Testis (tissue), 2 donors: ENCODE measurements at regions not wholly inside any gene's neighbourhood (a gene's known extent, or its start where the extent isn't known, plus 50 kb on each side); places are given as distances from the start of the nearest gene placed in this dataset.

Source experiments
- DNase-seq: peaks from one replicate; pipeline ENCODE4 v3.0.0-alpha.2; 2019
- H3K27ac ChIP-seq, 2 donors: fragments of 200-600 bp; sonication (generic); one replicate each; pipeline ENCODE4 v1.5.1; 2019
- H3K27me3 ChIP-seq: fragments of 200-600 bp; sonication (generic); one replicate; pipeline ENCODE4 v1.5.1; 2019
- H3K36me3 ChIP-seq: fragments of 200-600 bp; sonication (generic); one replicate; pipeline ENCODE4 v1.5.1; 2017; ENCODE audit warnings: low read depth; ENCODE audit errors: missing control alignments
- H3K4me1 ChIP-seq: fragments of 200-600 bp; sonication (generic); one replicate; pipeline ENCODE4 v1.5.1; 2019
- H3K4me3 ChIP-seq, 2 donors: fragments of 200-600 bp; sonication (generic); one replicate each; pipeline ENCODE4 v1.5.1; 2017 to 2019
- H3K9me3 ChIP-seq: fragments of 200-600 bp; sonication (generic); one replicate; pipeline ENCODE4 v1.5.1; 2017
- POLR2A ChIP-seq: fragments of 450-650 bp; IDR thresholded peaks from one replicate; pipeline ENCODE4 v1.6.1; 2017; ENCODE audit warnings: antibody characterized with exemption, mild to moderate bottlenecking, moderate library complexity
- WGBS, 2 donors: methylation state at CpG; one replicate each; pipeline ENCODE4 v1.1.5; 2018; 5-methylcytosine and 5-hydroxymethylcytosine counted together
- intact Hi-C: fragments of 100-400 bp; cut with DNase I; formaldehyde crosslinking; loops from one replicate; pipeline ENCODE4 v1.15.1; 2023; ENCODE audit warnings: low total_unique reads
- TF ChIP-seq, protein P1 (sequence below), 3 experiments: fragments of 450-650 bp in 2 of 3; fragments of 200-600 bp in 1 of 3; sonication (generic) in 1 of 3; IDR thresholded peaks; one replicate each; pipeline ENCODE4 v1.5.1; 2016 to 2019; ENCODE audit warnings: antibody characterized with exemption in 3 of 3, mild to moderate bottlenecking in 2 of 3, moderate library complexity in 1 of 3

DNA sequence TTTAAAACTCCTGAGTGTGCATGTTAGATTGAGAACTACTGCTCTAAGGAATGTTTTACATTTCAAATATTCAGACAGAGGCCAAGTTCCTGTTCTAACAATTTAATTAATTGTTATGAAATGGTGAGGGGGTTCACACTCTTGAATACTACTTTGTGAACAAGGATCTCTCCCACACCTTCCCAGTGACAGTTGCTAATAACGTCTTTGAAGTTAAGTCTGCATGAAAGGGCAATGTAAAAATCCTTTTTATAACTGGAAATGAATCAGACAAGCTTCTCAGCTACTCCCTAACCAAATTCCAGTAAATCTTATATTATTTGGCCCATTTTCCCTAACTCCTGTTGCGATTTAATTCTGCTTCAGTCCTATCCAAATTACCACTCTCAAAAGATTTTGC, 828.5 kb upstream of the ADAMTS5 start:
- Histone ChIP-seq H3K36me3 (no peaks in the 10 kb centered on the region), H3K27me3 (no peaks in the 10 kb centered on the region), H3K9me3 (no peaks in the 10 kb centered on the region), H3K27ac (no peak overlapping the region), H3K4me3 (no peak overlapping the region), H3K4me1 (no peaks in the 10 kb centered on the region)
- no peak for DNase-seq
- intact Hi-C loops, result no loop called here
- TF ChIP-seq, protein P1, sequence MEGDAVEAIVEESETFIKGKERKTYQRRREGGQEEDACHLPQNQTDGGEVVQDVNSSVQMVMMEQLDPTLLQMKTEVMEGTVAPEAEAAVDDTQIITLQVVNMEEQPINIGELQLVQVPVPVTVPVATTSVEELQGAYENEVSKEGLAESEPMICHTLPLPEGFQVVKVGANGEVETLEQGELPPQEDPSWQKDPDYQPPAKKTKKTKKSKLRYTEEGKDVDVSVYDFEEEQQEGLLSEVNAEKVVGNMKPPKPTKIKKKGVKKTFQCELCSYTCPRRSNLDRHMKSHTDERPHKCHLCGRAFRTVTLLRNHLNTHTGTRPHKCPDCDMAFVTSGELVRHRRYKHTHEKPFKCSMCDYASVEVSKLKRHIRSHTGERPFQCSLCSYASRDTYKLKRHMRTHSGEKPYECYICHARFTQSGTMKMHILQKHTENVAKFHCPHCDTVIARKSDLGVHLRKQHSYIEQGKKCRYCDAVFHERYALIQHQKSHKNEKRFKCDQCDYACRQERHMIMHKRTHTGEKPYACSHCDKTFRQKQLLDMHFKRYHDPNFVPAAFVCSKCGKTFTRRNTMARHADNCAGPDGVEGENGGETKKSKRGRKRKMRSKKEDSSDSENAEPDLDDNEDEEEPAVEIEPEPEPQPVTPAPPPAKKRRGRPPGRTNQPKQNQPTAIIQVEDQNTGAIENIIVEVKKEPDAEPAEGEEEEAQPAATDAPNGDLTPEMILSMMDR (IDR thresholded peaks at IDR 0.05), result no peak
- no peak for TF ChIP-seq POLR2A
- 54 to 67% methylated on average over 2 of the region's 2 CpGs for WGBS, 2 donors

DNA sequence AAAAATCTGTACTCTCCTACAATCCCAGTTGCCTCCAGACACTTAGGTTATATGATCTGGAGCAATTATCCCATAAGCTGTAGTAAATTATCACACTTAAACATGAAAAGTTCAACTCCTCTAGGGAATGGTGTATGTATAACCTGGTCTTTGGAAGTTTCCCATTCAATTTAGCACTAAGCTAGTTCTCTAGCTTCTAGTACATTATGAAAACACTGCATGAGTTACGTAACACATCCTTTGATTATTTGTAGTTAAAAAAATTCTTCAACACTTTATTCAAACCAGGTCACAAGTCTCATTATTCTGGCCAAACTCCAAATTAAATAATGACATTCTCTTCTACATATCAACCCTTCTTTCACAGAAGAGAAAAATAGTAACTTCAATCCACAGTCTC, 827.0 kb upstream of the ADAMTS5 start:
- intact Hi-C loops, result no loop called here
- no peak overlapping the region for H3K27ac ChIP-seq

GRCh38 chr21:27787046-27787445, 820.2 kb upstream of the ADAMTS5 start:
- no peaks in the 10 kb centered on the region for H3K36me3 ChIP-seq
- DNase-seq, result no peak
- intact Hi-C loops, result no loop called here

More for the DNA sequence above, 827.0 kb upstream of the ADAMTS5 start:
- Histone ChIP-seq H3K27me3 (no peaks in the 10 kb centered on the region), H3K4me1 (no peaks in the 10 kb centered on the region), H3K36me3 (no peaks in the 10 kb centered on the region), H3K9me3 (no peaks in the 10 kb centered on the region), H3K4me3 (no peak overlapping the region)
- DNase-seq, result no peak
- TF ChIP-seq, protein P1 (IDR thresholded peaks at IDR 0.05), result no peak
- TF ChIP-seq POLR2A, result no peak
- 0 to 39% methylated on average over 1 of the region's 1 CpG for whole genome bisulfite sequencing, 2 donors

GRCh38 chr21:27779606-27780005, 812.7 kb upstream of the ADAMTS5 start:
- Histone ChIP-seq H3K4me3 (no peak overlapping the region), H3K4me1 (no peaks in the 10 kb centered on the region), H3K27ac (no peak overlapping the region), H3K27me3 (no peaks in the 10 kb centered on the region), H3K36me3 (no peaks in the 10 kb centered on the region), H3K9me3 (no peaks in the 10 kb centered on the region)
- intact Hi-C loops, result no loop called here
- 76 to 86% methylated on average over 2 of the region's 2 CpGs for WGBS, 2 donors
- TF ChIP-seq POLR2A, result no peak
- TF ChIP-seq, protein P1 (IDR thresholded peaks at IDR 0.05), result no peak
- no peak for DNase-seq

More at GRCh38 chr21:27787046-27787445, 820.2 kb upstream of the ADAMTS5 start:
- Histone ChIP-seq H3K27me3 (no peaks in the 10 kb centered on the region), H3K27ac (no peak overlapping the region), H3K4me3 (no peak overlapping the region), H3K9me3 (no peaks in the 10 kb centered on the region), H3K4me1 (no peaks in the 10 kb centered on the region)
- TF ChIP-seq, protein P1 (IDR thresholded peaks at IDR 0.05), result no peak
- TF ChIP-seq POLR2A, result no peak

- no peaks in the 10 kb centered on the region for H3K27me3 ChIP-seq
- H3K4me3 ChIP-seq, result no peak overlapping the region
- no peaks in the 10 kb centered on the region for H3K36me3 ChIP-seq
- 40 to 48% methylated on average over 9 of the region's 9 CpGs for WGBS, 2 donors
- no peaks in the 10 kb centered on the region for H3K9me3 ChIP-seq
- no peaks in the 10 kb centered on the region for H3K4me1 ChIP-seq
- intact Hi-C loops, result no loop called here
- no peak for DNase-seq
- no peak overlapping the region for H3K27ac ChIP-seq
- TF ChIP-seq, protein P1 (IDR thresholded peaks at IDR 0.05), result no peak
- no peak for TF ChIP-seq POLR2A
Observed at GRCh38 chr21:27776925-27777553, 810.2 kb upstream of the ADAMTS5 start.
